Activated gamma-delta T cell treated with anti-CD3 and anti-CD28 coated beads, Interleukin-2, amount 50 U/mL, for 16 hours (primary cell): ENCODE measurements at regions not wholly inside any gene's neighbourhood (a gene's known extent, or its start where the extent isn't known, plus 50 kb on each side); places are given as distances from the start of the nearest gene placed in this dataset.

Experiments used
- DNase-seq: peaks from one replicate; pipeline ENCODE4 v3.0.0-alpha.2; 2020; ENCODE audit warnings: low read depth

GRCh38 chr1:221634606-221635005 lies 107.3 kb downstream of the DUSP10 start:
- no peak for DNase-seq

GRCh38 chr1:221635305-221635704 lies 106.6 kb downstream of the DUSP10 start:
- no peak for DNase-seq

GRCh38 chr1:221636096-221636495 lies 105.8 kb downstream of the DUSP10 start:
- DNase-seq = no peak

- DNase-seq = no peak
These were observed 104.9 kb downstream of the DUSP10 start for GRCh38 chr1:221636967-221637366.

- DNase-seq = no peak
These were observed 104.2 kb downstream of the DUSP10 start for GRCh38 chr1:221637641-221638041.

GRCh38 chr1:221638595-221638994 lies 103.3 kb downstream of the DUSP10 start:
- DNase-seq = no peak

- DNase-seq = no peak
These were observed 100.1 kb downstream of the DUSP10 start for GRCh38 chr1:221641811-221642210.

- DNase-seq = no peak
These were observed 98.3 kb downstream of the DUSP10 start for GRCh38 chr1:221643404-221644144.

GRCh38 chr1:221644145-221644448 lies 97.8 kb downstream of the DUSP10 start:
- DNase-seq = no peak

GRCh38 chr1:221644663-221645258 lies 97.1 kb downstream of the DUSP10 start:
- no peak for DNase-seq

- DNase-seq = no peak
These were observed 93.7 kb downstream of the DUSP10 start for GRCh38 chr1:221648201-221648600.
